ENCODE measurements at regions not wholly inside any gene's neighbourhood (a gene's known extent, or its start where the extent isn't known, plus 50 kb on each side); places are given as distances from the start of the nearest gene placed in this dataset.

GRCh38 chr3:25938566-25939325, 148.9 kb downstream of the OXSM start:
- Histone ChIP-seq H3K9ac (no peak overlapping the region), H3K4me3 (ENCODE audit: low read depth, low read length) (no peak overlapping the region), H3K4me1 (no peaks in the 10 kb centered on the region), H3K27ac (no peak overlapping the region), H3K79me2 (no peaks in the 10 kb centered on the region), H3K36me3 (ENCODE audit: control insufficient read depth, insufficient read depth, low read length) (no peaks in the 10 kb centered on the region), H3K9me3 (ENCODE audit: control insufficient read depth, low read length) (no peaks in the 10 kb centered on the region), H2AFZ (no peak overlapping the region), H3K4me2 (ENCODE audit: low read length) (no peak overlapping the region), H3K27me3 (ENCODE audit: control insufficient read depth, insufficient read depth, low read length) (no peaks in the 10 kb centered on the region)
- no peak for TF ChIP-seq CTCF (IDR thresholded peaks at IDR 0.05)

GRCh38 chr3:25940935-25941334, 151.0 kb downstream of the OXSM start:
- H3K4me1 ChIP-seq: no peaks in the 10 kb centered on the region
- no peaks in the 10 kb centered on the region for H3K36me3 ChIP-seq (ENCODE audit: control insufficient read depth, insufficient read depth, low read length)
- no peak for TF ChIP-seq CTCF (IDR thresholded peaks at IDR 0.05)
- H2AFZ ChIP-seq: no peak overlapping the region
- no peak overlapping the region for H3K27ac ChIP-seq
- H3K9me3 ChIP-seq (ENCODE audit: control insufficient read depth, low read length): no peaks in the 10 kb centered on the region
- H3K9ac ChIP-seq: no peak overlapping the region
- H3K79me2 ChIP-seq: no peaks in the 10 kb centered on the region
- no peak overlapping the region for H3K4me3 ChIP-seq (ENCODE audit: low read depth, low read length)
- H3K4me2 ChIP-seq (ENCODE audit: low read length): no peak overlapping the region
- H3K27me3 ChIP-seq (ENCODE audit: control insufficient read depth, insufficient read depth, low read length): no peaks in the 10 kb centered on the region

GRCh38 chr3:25944329-25944728, 154.4 kb downstream of the OXSM start:
- TF ChIP-seq CTCF (IDR thresholded peaks at IDR 0.05): no peak

GRCh38 chr3:25945366-25945765, 155.5 kb downstream of the OXSM start:
- Histone ChIP-seq H3K9me3 (ENCODE audit: control insufficient read depth, low read length) (no peaks in the 10 kb centered on the region), H3K4me2 (ENCODE audit: low read length) (no peak overlapping the region), H2AFZ (no peak overlapping the region), H3K4me1 (no peaks in the 10 kb centered on the region), H3K79me2 (no peaks in the 10 kb centered on the region), H3K27ac (no peak overlapping the region), H3K9ac (no peak overlapping the region), H3K27me3 (ENCODE audit: control insufficient read depth, insufficient read depth, low read length) (no peaks in the 10 kb centered on the region), H3K36me3 (ENCODE audit: control insufficient read depth, insufficient read depth, low read length) (no peaks in the 10 kb centered on the region), H3K4me3 (ENCODE audit: low read depth, low read length) (no peak overlapping the region)
- TF ChIP-seq CTCF (IDR thresholded peaks at IDR 0.05): no peak

More at GRCh38 chr3:25944329-25944728, 154.4 kb downstream of the OXSM start:
- Histone ChIP-seq H3K4me2 (ENCODE audit: low read length) (no peak overlapping the region), H3K79me2 (no peaks in the 10 kb centered on the region), H3K4me1 (no peaks in the 10 kb centered on the region), H3K9ac (no peak overlapping the region), H3K9me3 (ENCODE audit: control insufficient read depth, low read length) (no peaks in the 10 kb centered on the region), H3K27me3 (ENCODE audit: control insufficient read depth, insufficient read depth, low read length) (no peaks in the 10 kb centered on the region), H3K36me3 (ENCODE audit: control insufficient read depth, insufficient read depth, low read length) (no peaks in the 10 kb centered on the region), H2AFZ (no peak overlapping the region), H3K27ac (no peak overlapping the region), H3K4me3 (ENCODE audit: low read depth, low read length) (no peak overlapping the region)

GRCh38 chr3:25945836-25946235, 155.9 kb downstream of the OXSM start:
- no peak overlapping the region for H3K4me3 ChIP-seq (ENCODE audit: low read depth, low read length)
- H3K9ac ChIP-seq: no peak overlapping the region
- H3K4me2 ChIP-seq (ENCODE audit: low read length): no peak overlapping the region
- H3K79me2 ChIP-seq: no peaks in the 10 kb centered on the region
- TF ChIP-seq CTCF (IDR thresholded peaks at IDR 0.05): no peak
- H3K9me3 ChIP-seq (ENCODE audit: control insufficient read depth, low read length): no peaks in the 10 kb centered on the region
- H3K27ac ChIP-seq: no peak overlapping the region
- no peaks in the 10 kb centered on the region for H3K4me1 ChIP-seq
- H2AFZ ChIP-seq: no peak overlapping the region
- H3K36me3 ChIP-seq (ENCODE audit: control insufficient read depth, insufficient read depth, low read length): no peaks in the 10 kb centered on the region
- H3K27me3 ChIP-seq (ENCODE audit: control insufficient read depth, insufficient read depth, low read length): no peaks in the 10 kb centered on the region

Measured in parathyroid adenoma (tissue), 2 donors.